Astrocyte (in vitro differentiated cells and primary cell): ENCODE measurements at regions not wholly inside any gene's neighbourhood (a gene's known extent, or its start where the extent isn't known, plus 50 kb on each side); places are given as distances from the start of the nearest gene placed in this dataset.

Source experiments
- DNase-seq: peaks from one replicate; pipeline ENCODE4 v3.0.0-alpha.2; 2010; ENCODE audit warnings: low read depth
- FAIRE-seq: peaks from 2 replicates; lab custom pipeline; 2011; peaks lifted over from hg19 to GRCh38; lab: Jason Lieb, UNC
- H2AFZ ChIP-seq: 2 replicates; pipeline ENCODE4 v1.6.0; 2012; ENCODE audit warnings: low read depth, low read length, inconsistent platforms
- H3K27ac ChIP-seq: 2 replicates; pipeline ENCODE4 v1.5.1; 2011; ENCODE audit warnings: low read depth, low read length, inconsistent platforms
- H3K27me3 ChIP-seq: 2 replicates; pipeline ENCODE4 v1.6.0; 2011; ENCODE audit warnings: low read length, inconsistent platforms; ENCODE audit not compliant: insufficient read depth
- H3K36me3 ChIP-seq: 2 replicates; pipeline ENCODE4 v1.5.1; 2011; ENCODE audit warnings: low read length, inconsistent platforms; ENCODE audit not compliant: insufficient read depth
- H3K4me1 ChIP-seq: 2 replicates; pipeline ENCODE4 v1.5.1; 2011; ENCODE audit warnings: low read length, inconsistent platforms; ENCODE audit not compliant: insufficient read depth
- H3K4me2 ChIP-seq: 2 replicates; pipeline ENCODE4 v1.6.0; 2012; ENCODE audit warnings: low read length, inconsistent platforms
- H3K4me3 ChIP-seq: 2 replicates; pipeline ENCODE4 v1.5.1; 2011; ENCODE audit warnings: low read depth, mild to moderate bottlenecking, low read length, inconsistent platforms; ENCODE audit not compliant: insufficient read depth
- H3K79me2 ChIP-seq: 2 replicates; pipeline ENCODE4 v1.6.0; 2012; ENCODE audit warnings: mild to moderate bottlenecking, low read length, inconsistent platforms; ENCODE audit not compliant: insufficient read depth
- H3K9ac ChIP-seq: 2 replicates; pipeline ENCODE4 v1.6.0; 2012; ENCODE audit warnings: mild to moderate bottlenecking, low read length, inconsistent platforms
- H3K9me3 ChIP-seq: 2 replicates; pipeline ENCODE4 v1.5.1; 2012; ENCODE audit warnings: low read depth, mild to moderate bottlenecking, low read length, inconsistent platforms; ENCODE audit not compliant: insufficient read depth
- H4K20me1 ChIP-seq: 2 replicates; pipeline ENCODE4 v1.6.0; 2012; ENCODE audit warnings: low read length, inconsistent platforms; ENCODE audit not compliant: insufficient read depth
- H3K27ac Mint-ChIP-seq: one replicate; pipeline ENCODE4 v1.8.0; 2021; ENCODE audit warnings: mild to moderate bottlenecking, mixed read lengths; ENCODE audit not compliant: unreplicated experiment
- H3K27me3 Mint-ChIP-seq: one replicate; pipeline ENCODE4 v1.8.0; 2021; ENCODE audit warnings: low read depth, mixed read lengths; ENCODE audit not compliant: unreplicated experiment
- H3K36me3 Mint-ChIP-seq: one replicate; pipeline ENCODE4 v1.8.0; 2021; ENCODE audit warnings: low read depth, mixed read lengths; ENCODE audit not compliant: unreplicated experiment
- H3K4me1 Mint-ChIP-seq: one replicate; pipeline ENCODE4 v1.8.0; 2021; ENCODE audit warnings: low read depth, mixed read lengths; ENCODE audit not compliant: unreplicated experiment
- H3K4me3 Mint-ChIP-seq: one replicate; pipeline ENCODE4 v1.8.0; 2021; ENCODE audit warnings: mild to moderate bottlenecking, moderate library complexity, mixed read lengths; ENCODE audit not compliant: unreplicated experiment
- H3K9me3 Mint-ChIP-seq: one replicate; pipeline ENCODE4 v1.8.0; 2021; ENCODE audit warnings: mild to moderate bottlenecking, mixed read lengths; ENCODE audit not compliant: unreplicated experiment
- CTCF ChIP-seq: IDR thresholded peaks from 2 replicates; pipeline ENCODE4 v1.5.1; 2011; ENCODE audit warnings: low read depth, mild to moderate bottlenecking, inconsistent platforms, low read length, moderate library complexity; ENCODE audit not compliant: insufficient read depth
- EZH2 ChIP-seq: IDR thresholded peaks from 2 replicates; pipeline ENCODE4 v1.6.1; 2012; ENCODE audit warnings: mild to moderate bottlenecking, low read length, inconsistent platforms; ENCODE audit not compliant: insufficient read depth

GRCh38 chr5:87122151-87122977 is 145.3 kb upstream of the RASA1 start:
- no peaks in the 10 kb centered on the region for H3K36me3 ChIP-seq
- peak overlapping the region; percentile 54 for H3K9ac ChIP-seq
- Mint-ChIP-seq H3K27me3 (no peaks in the 10 kb centered on the region), H3K4me1 (peaks cover 46% of the 10 kb centered on the region), H3K4me3 (no peak overlapping the region), H3K9me3 (no peaks in the 10 kb centered on the region), H3K27ac (peak overlapping the region; percentile 91), H3K36me3 (no peaks in the 10 kb centered on the region)
- H3K4me1 ChIP-seq: peaks cover 32% of the 10 kb centered on the region
- H4K20me1 ChIP-seq: no peaks in the 10 kb centered on the region
- H3K27me3 ChIP-seq: no peaks in the 10 kb centered on the region
- no peaks in the 10 kb centered on the region for H3K9me3 ChIP-seq
- FAIRE-seq (no peak), DNase-seq (no peak)
- H2AFZ ChIP-seq: no peak overlapping the region
- peak overlapping the region; percentile 77 for H3K4me2 ChIP-seq
- no peak overlapping the region for H3K4me3 ChIP-seq
- peak overlapping the region; percentile 98 for H3K27ac ChIP-seq
- TF ChIP-seq CTCF: no peak
- TF ChIP-seq EZH2: no peak
- no peaks in the 10 kb centered on the region for H3K79me2 ChIP-seq

GRCh38 chr5:87125766-87126165 is 141.9 kb upstream of the RASA1 start:
- Histone ChIP-seq H3K79me2 (no peaks in the 10 kb centered on the region), H2AFZ (no peak overlapping the region), H3K9ac (no peak overlapping the region), H3K27me3 (no peaks in the 10 kb centered on the region), H3K27ac (peak overlapping the region; percentile 4), H3K4me3 (no peak overlapping the region), H3K9me3 (no peaks in the 10 kb centered on the region), H4K20me1 (no peaks in the 10 kb centered on the region), H3K4me2 (no peak overlapping the region), H3K36me3 (no peaks in the 10 kb centered on the region), H3K4me1 (peaks cover 40% of the 10 kb centered on the region)
- Mint-ChIP-seq H3K4me1 (peaks cover 46% of the 10 kb centered on the region), H3K27ac (no peak overlapping the region), H3K9me3 (no peaks in the 10 kb centered on the region), H3K27me3 (no peaks in the 10 kb centered on the region), H3K36me3 (no peaks in the 10 kb centered on the region), H3K4me3 (no peak overlapping the region)
- TF ChIP-seq CTCF (no peak), EZH2 (no peak)
- DNase-seq (peak; percentile 30), FAIRE-seq (no peak)

- Histone ChIP-seq H3K4me1 (peaks cover 35% of the 10 kb centered on the region), H3K4me2 (peak overlapping the region; percentile 65), H3K9ac (peak overlapping the region; percentile 4), H3K4me3 (no peak overlapping the region), H4K20me1 (no peaks in the 10 kb centered on the region), H3K9me3 (no peaks in the 10 kb centered on the region), H3K27ac (peak overlapping the region; percentile 75), H3K79me2 (no peaks in the 10 kb centered on the region), H3K27me3 (no peaks in the 10 kb centered on the region), H3K36me3 (no peaks in the 10 kb centered on the region), H2AFZ (no peak overlapping the region)
- H3K4me1 Mint-ChIP-seq: peaks cover 38% of the 10 kb centered on the region
- no peaks in the 10 kb centered on the region for H3K27me3 Mint-ChIP-seq
- no peaks in the 10 kb centered on the region for H3K9me3 Mint-ChIP-seq
- no peak for FAIRE-seq
- DNase-seq: no peak
- no peak overlapping the region for H3K4me3 Mint-ChIP-seq
- TF ChIP-seq EZH2: no peak
- no peak for TF ChIP-seq CTCF
- peak overlapping the region; percentile 93 for H3K27ac Mint-ChIP-seq
- H3K36me3 Mint-ChIP-seq: no peaks in the 10 kb centered on the region
Measured at GRCh38 chr5:87126869-87127268, 140.8 kb upstream of the RASA1 start.
